NOMO-1 treated with DMSO at 0.1 percent for 48 hours (cell line): ENCODE measurements at regions not wholly inside any gene's neighbourhood (a gene's known extent, or its start where the extent isn't known, plus 50 kb on each side); places are given as distances from the start of the nearest gene placed in this dataset.
"Not testable (repeated sequence)": the region's sequence is repeated elsewhere in the genome, so short reads cannot be mapped to it uniquely, and the experiment has no call there.

ENCODE experiments used
- DNase-seq: peaks from one replicate; lab custom pipeline; 2025; ENCODE audit not compliant: unreplicated experiment; lab: John Stamatoyannopoulos, UW

GRCh38 chr2:7094231-7094741 lies 177.1 kb downstream of the RNF144A start:
- no peak for DNase-seq

DNA sequence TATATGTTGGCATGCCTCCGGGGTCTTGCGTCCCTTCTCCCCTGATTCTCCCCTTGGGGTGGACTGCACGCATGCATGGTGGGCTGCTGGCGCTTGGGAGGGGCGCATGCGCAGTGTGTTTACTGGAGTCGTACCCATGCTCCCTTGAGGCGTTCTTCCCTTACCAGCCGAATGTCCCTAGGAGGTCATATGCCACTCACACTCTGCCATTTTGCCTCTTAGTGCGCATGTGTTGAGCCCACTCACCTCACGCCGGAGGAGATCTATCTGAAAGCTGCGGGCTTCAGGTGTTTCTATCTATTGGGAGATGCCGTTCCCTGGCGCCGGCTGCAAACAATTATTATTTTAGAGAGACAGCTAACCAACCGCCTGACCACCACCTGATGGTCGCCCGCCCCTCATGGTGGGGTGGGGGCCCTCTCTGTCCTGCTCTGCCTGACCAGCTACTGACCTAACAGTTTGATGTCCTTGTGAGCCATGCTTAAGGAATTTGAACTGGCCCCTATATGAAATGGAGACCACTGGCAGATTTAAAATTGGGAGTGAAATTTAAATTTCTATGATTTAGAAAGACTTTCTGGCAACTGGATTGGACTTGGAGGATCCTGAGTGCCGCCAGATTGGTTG lies 179.6 kb downstream of the RNF144A start:
- no peak for DNase-seq

DNA sequence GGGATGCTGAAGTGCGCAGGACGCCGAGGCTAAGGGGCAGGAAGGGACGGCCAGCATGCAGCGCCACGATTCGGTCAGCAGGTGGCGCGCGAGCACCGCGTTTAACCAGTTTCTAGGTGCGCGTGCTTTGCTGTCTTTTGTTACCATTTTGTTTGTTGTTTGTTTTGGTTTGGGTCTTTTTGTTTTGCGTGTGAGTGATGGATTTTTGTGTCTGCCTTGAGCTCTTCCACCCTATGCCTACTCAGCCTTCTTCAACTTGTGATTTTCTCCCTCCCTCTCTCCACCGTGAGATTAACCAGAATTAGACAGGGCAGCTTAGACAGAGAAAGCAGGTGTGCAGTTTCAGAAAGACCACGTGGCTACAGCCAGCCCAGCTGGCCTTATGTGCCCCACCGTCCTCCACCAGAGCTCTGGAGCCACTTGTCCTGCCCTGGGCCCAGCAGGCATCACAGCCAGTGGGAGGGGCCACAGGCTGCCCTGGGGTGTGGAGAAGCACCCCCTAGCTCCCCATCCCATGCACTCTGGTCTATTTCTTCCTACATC lies 180.2 kb downstream of the RNF144A start:
- DNase-seq, result peak; percentile 31

GRCh38 chr2:7098816-7099215 lies 181.6 kb downstream of the RNF144A start:
- no peak for DNase-seq

- DNase-seq, result not testable (repeated sequence)
Observed at GRCh38 chr2:7099687-7100086, 182.5 kb downstream of the RNF144A start.

GRCh38 chr2:7102826-7103225 lies 185.6 kb downstream of the RNF144A start:
- DNase-seq, result no peak

DNA sequence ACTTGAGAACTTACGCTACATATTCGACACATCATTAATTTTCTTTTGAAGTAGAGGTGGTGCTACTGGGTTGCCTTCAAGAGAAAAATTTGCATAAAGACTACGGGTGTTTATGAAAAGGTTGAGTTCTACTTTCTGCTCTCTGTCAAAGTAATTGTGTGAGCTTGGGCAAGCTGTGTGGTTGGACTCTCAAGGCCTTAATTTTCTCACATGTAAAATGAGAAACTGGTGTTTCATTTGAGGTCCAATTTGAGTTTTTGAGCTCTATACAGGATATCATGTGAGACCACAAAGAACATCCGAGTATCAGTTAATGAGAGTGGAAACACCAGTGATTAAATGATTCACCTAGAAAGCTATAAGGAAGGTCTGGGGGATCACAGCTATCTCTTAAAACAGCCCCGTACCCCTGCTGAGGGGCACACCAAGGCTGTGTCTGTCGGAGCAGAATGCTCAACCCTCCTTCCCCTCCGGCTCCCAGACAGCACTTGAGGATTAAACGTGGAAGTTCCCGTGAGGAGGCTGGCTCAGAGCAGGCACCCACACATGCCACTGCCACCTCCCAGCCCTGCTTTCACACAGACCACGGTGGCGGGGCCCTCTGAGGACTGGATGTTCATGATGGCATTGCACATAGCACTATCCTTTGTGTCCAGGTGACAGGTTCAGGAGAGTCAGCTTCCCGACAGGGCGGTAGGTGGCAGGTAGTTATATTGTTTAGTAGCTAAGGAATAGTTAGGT lies 191.8 kb downstream of the RNF144A start:
- DNase-seq, result no peak

DNA sequence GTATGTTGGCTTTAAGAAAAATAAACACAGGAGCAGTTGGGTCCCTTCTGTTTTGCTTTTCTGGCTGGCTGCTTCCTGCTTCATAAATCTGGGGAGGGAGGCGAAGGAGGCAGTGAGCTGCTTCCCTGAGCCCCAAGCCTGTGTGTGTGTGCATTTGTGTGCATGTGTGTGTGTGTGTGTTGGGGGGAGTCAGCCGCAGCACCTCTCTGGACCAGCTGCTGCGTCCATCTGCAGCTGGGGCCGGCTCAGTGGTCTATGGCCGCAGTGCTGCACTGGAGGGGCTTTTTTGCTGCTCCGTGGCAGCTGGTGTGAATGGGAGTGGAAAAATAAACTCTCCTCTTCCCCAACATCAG lies 192.3 kb downstream of the RNF144A start:
- DNase-seq, result no peak

DNA sequence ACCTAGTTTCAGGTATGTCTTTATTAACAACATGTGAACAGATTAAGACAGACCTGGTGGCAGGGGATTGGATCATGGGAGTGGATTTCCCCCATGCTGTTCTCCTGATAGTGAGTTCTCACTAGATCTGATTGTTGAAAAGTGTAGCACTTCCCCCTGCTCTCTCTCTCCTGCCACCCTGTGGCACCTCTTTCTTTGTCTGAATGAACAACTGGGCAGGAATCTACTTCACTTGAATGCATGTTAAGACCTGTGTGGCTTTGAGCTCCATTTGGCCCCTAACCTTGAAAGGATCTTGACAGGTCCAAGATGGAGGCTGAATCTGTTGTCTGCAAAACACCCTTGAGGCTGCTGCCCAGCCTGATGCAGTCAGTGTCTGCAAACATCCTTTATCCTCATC lies 194.4 kb downstream of the RNF144A start:
- no peak for DNase-seq

- DNase-seq, result no peak
Observed at GRCh38 chr2:7115364-7115763, 198.2 kb downstream of the RNF144A start.

DNA sequence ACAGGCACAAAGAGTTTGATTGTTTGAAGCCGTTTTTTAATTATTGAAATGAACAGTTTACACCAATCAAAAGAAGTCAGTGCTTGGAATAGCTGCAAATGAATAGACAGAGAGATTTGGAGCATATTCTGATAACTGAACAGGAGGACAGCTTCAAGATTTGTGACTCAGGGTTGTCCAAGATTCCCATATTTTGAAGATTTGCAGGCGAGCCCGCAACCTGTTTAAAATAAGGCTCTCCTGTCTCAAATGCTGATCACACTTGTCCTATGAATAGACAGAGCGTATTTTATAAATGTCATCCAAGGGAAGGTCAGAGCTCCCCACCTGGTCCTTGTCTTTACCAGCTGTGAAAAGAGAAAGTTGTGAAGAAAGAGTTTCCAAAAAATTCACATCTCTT lies 198.7 kb downstream of the RNF144A start:
- no peak for DNase-seq

DNA sequence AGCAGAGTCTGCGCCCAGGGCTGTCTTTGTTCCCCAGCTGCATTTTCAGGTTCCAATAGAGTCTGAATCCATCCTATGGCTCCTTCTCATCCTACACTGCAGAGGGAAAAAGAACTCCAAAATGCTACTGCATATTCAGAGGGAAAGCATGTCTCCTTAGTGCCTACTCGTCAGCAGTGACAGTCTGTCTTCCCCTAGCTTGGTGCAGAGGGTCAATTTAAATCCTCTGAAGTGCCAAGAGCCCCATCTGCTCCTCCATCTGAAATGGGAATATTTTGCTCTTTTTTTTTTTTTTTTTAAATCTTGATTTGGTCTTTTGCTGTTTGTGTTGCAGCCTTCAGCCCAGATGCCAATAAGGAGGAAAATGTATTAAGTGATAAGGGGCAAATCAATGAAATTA lies 199.3 kb downstream of the RNF144A start:
- DNase-seq, result no peak

- DNase-seq, result no peak
Observed at GRCh38 chr2:7117076-7117475, 199.9 kb downstream of the RNF144A start.

DNA sequence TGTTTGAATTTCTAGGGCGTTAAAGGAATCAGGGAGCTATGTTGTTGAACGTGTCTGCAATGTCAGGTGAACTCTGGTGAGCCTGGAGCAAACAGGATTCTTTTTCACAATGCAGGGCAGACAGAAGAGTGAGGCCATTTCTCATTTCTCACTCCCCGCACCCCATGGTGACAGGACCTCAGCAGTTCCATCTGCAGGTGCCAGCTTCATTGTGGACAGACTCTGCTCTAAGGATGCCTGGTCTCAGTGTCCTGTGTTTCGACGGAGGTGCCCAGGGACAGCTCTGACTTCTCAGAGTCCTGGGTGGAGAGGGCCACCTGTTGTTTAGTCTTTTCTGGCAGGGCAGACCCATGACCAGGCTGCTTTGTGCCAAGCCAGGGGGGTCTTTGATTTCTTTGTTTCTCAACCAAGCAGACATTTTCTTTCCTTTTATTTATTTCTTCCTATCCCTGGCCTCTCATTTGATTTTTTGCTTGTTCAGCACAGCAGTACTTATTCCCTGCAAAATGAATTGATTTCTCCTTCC lies 201.5 kb downstream of the RNF144A start:
- no peak for DNase-seq

- peak; percentile 50 for DNase-seq
Observed at GRCh38 chr2:7119132-7119835, 202.1 kb downstream of the RNF144A start.

DNA sequence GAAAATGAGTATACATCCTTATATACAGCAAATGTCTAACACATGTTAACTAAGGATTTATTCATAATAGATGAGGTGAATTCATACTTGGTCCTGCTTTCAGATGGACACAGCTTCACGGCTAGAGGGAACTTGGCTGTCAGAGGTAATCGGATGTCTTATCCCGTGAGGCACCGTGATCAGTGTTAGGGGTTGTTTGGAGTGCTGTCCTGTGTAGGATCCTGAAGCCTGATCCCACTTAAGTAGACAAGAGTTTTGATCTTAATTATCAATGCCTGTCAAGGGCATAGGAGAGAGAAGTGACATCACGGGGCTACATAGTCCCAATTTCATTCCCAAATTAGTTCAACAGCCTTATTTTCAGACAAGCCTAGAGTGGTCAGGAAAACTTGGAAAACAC lies 204.6 kb downstream of the RNF144A start:
- DNase-seq, result no peak

GRCh38 chr2:7127156-7127555 lies 209.9 kb downstream of the RNF144A start:
- no peak for DNase-seq

DNA sequence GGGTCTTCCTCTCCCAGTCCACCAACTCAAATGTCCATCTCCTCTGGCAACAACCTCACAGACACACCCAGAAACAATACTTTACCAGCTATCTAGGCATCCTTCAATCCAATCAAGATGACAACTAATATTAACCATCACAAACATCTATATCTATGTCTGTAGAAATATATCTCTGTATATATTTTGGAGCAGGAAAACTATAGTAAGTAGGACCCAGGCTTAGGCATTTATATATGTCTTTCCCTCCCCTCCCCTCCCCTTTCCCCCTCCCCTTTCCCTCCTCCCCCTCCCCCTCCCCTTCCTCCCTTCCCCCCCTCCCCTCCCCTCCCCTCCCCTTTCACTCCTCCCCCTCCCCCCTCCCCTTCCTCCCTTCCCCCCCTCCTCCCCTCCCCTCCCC lies 210.5 kb downstream of the RNF144A start:
- no peak for DNase-seq

GRCh38 chr2:7131261-7131660 lies 214.0 kb downstream of the RNF144A start:
- no peak for DNase-seq

DNA sequence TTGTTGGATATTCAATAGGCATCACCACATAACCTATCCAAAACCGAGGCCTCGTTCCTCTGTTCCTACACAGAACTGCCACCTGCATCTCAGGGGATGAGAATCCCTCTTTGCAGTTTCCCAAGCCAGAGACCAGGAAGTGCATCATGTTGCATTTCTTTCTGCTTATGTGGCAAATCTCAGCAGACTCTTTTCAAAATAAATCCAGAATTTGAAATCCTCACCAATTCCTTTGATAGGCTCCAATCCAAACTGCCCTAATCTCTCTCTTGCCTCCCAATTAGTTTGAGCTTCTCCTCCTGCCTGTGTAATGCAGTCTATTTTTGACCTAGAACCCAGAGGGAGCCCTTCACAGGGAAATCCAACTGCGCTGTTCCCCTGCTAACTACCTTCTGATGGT lies 215.5 kb downstream of the RNF144A start:
- DNase-seq, result no peak

- no peak for DNase-seq
Observed at GRCh38 chr2:7133521-7133920, 216.3 kb downstream of the RNF144A start.

- no peak for DNase-seq
Observed at GRCh38 chr2:7140306-7140705, 223.1 kb downstream of the RNF144A start.
